ENCODE measurements at regions not wholly inside any gene's neighbourhood (a gene's known extent, or its start where the extent isn't known, plus 50 kb on each side); places are given as distances from the start of the nearest gene placed in this dataset.
"Not testable (repeated sequence)": the region's sequence is repeated elsewhere in the genome, so short reads cannot be mapped to it uniquely, and the experiment has no call there.

- H3K4me3 ChIP-seq (ENCODE audit: low read length): no peak overlapping the region
- DNase-seq (ENCODE audit: low read depth, low spot score): no peak
These were observed 186.0 kb upstream of the OLFM3 start for GRCh38 chr1:102182603-102183260.

DNA sequence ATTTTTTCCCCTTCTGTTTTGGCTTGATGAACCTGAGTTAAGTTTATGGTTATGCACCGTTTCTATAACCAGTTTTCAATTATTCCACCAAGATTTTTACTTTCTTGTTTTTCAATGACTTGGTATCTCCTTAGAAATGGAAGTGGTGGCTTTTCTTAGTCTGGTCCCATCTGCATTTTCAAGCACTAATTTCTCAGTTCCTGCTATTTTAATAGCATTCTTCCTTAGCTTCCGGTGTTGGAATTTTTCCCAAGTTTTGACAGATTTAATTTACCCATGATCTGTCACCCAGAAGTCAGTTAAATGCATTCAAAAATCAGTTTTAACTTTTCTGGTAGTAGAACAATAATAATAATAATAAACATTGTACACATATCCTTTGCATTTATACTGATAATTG lies 184.6 kb upstream of the OLFM3 start:
- DNase-seq (ENCODE audit: low read depth, low spot score): no peak
- H3K4me3 ChIP-seq (ENCODE audit: low read length): no peak overlapping the region

GRCh38 chr1:102178480-102178879 lies 181.8 kb upstream of the OLFM3 start:
- no peak for DNase-seq (ENCODE audit: low read depth, low spot score)
- no peak overlapping the region for H3K4me3 ChIP-seq (ENCODE audit: low read length)

DNA sequence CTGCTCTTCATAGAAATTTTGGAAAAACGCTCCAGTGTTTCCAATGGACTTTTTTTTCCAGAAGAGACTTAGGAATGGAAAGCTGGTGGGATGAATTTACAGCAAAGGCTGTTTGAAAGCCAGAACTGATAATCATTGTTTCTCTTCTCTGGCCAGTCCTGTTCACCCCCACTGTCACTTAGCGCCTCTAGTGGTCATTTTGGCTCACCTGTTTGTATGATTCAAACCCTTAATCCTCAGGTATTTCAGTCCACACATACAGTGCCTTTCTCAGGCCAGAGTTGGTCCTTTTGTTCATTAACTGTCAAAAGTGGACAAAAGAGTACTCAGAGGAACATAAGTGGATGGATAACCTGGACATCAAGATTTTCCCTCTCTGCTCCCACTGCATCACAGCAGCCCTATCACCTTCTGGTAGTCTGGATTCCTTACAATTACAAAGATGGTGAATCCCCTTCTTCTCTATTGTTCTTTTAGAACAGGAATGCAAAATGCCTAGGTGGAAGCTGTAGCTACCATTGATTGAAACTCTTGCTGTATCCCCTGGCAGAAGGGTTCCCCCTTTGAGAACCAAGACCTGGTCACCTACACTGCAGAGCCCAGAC lies 177.6 kb upstream of the OLFM3 start:
- DNase-seq (ENCODE audit: low read depth, low spot score): peak; percentile 6

DNA sequence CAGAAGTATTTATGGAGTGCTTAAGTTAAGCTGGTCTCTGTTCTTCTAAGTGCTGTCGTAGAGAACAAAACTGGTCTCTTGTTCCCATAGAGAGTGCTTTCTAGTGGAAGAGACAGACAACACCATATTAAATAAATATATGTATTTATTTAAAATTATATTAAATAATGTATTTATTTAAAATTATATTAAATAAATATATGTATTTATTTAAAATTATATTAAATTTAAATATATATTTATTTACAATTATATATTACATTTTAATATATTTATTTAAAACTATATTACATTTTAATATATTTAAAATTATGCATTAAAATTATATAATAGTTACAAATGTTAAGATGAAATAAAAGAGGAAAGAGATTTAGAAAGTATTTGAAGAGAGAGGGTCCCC lies 175.5 kb upstream of the OLFM3 start:
- DNase-seq (ENCODE audit: low read depth, low spot score): no peak
- H3K4me3 ChIP-seq (ENCODE audit: low read length): no peak overlapping the region

More for the DNA sequence above, 177.6 kb upstream of the OLFM3 start:
- no peak overlapping the region for H3K4me3 ChIP-seq (ENCODE audit: low read length)

- H3K4me3 ChIP-seq (ENCODE audit: low read length): no peak overlapping the region
- no peak for DNase-seq (ENCODE audit: low read depth, low spot score)
These were observed 167.1 kb upstream of the OLFM3 start for GRCh38 chr1:102163799-102164198.

DNA sequence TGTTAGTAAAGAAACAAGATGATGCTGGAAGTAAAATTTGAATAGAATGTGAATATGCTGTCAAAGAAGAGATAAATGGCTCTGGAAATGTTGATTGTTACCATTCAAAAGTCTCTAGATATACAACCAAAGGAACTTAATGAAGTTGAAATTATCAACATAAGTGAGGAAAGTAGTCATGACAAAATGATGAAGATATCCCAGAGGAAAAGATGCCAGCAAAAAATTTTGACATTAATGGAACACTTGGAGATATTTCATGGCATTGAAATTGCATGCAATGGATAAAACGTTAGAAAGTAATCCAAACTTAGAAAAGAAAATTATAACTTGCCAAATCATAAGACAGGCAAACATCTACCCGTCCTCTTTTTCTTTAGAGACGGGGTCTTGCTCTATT lies 154.5 kb upstream of the OLFM3 start:
- no peak for DNase-seq (ENCODE audit: low read depth, low spot score)
- no peak overlapping the region for H3K4me3 ChIP-seq (ENCODE audit: low read length)

DNA sequence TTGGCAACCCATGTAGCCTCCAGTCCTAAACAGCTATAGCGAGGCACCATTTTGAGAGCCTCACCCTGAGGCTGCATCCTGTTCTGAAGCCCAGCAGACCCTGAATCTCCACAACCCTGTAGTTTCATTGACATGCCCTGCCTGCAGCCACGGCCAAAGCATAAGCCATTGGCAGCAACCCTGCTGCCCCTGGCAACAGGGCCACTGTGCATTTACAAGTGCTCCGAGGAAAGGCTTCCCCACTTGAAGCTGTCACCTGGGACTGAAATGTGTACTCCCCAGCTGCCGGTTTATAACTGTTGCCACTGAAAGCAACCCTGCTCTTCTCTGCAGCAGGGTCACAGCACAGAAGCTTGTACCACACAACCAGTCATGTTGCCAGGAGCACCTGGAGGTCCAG lies 124.2 kb upstream of the OLFM3 start:
- DNase-seq (ENCODE audit: low read depth, low spot score): no peak
- no peak overlapping the region for H3K4me3 ChIP-seq (ENCODE audit: low read length)

GRCh38 chr1:102118150-102118549 lies 121.4 kb upstream of the OLFM3 start:
- no peak overlapping the region for H3K4me3 ChIP-seq (ENCODE audit: low read length)
- no peak for DNase-seq (ENCODE audit: low read depth, low spot score)

DNA sequence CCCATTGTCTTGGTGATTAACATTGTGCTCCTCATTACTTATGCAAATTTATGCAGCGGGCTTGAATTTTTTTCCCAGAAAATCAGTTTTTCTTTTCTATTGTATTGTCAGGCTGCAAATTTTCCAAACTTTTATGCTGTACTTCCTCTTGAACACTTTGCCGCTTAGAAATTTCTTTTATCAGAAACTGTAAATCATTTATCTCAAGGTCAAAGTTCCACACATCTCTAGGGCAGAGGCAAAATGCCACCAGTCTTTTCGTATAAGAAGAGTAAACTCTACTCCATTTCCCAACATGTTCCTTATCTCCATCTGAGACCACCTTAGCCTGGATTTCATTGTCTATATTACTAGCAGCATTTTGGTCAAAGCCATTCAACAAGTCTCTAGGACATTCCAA lies 113.9 kb upstream of the OLFM3 start:
- H3K4me3 ChIP-seq (ENCODE audit: low read length): no peak overlapping the region
- no peak for DNase-seq (ENCODE audit: low read depth, low spot score)

DNA sequence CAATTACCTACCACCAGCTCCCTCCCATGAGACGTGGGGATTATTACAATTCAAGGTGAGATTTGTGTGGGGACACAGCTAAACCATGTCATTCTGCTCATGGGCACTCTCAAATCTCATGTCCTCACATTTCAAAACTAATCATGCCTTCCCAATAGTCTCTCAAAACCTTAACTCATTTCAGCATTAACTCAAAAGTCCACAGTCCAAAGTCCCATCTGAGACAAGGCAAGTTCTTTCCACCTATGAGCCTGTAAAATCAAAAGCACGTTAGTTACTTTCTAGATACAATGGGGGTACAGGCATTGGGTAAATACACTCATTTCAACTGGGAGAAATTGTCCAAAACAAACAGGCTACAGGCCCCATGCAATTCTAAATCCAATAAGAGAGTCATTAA lies 112.8 kb upstream of the OLFM3 start:
- H3K4me3 ChIP-seq (ENCODE audit: low read length): not testable (repeated sequence)

DNA sequence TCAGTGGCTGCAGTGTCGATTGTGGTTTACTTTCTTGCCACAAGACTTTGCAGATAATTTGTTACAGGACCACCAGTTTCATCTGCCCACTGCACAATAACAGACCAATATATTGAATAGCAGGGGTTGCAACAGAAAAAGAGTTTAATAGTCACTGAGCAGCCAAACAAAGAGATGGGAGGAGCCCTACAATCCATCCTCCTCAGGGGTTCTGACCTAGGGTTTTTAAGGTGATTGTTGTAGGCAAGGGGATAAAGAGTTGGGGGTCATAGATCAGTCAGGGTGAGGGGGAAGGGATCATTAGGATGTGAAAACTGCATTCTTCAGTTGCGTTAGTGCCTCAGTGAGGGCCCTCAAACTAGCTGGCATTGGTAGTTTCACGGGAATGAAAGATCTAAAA lies 110.7 kb upstream of the OLFM3 start:
- no peak overlapping the region for H3K4me3 ChIP-seq (ENCODE audit: low read length)
- no peak for DNase-seq (ENCODE audit: low read depth, low spot score)

More for the DNA sequence above, 112.8 kb upstream of the OLFM3 start:
- not testable (repeated sequence) for DNase-seq (ENCODE audit: low read depth, low spot score)

DNA sequence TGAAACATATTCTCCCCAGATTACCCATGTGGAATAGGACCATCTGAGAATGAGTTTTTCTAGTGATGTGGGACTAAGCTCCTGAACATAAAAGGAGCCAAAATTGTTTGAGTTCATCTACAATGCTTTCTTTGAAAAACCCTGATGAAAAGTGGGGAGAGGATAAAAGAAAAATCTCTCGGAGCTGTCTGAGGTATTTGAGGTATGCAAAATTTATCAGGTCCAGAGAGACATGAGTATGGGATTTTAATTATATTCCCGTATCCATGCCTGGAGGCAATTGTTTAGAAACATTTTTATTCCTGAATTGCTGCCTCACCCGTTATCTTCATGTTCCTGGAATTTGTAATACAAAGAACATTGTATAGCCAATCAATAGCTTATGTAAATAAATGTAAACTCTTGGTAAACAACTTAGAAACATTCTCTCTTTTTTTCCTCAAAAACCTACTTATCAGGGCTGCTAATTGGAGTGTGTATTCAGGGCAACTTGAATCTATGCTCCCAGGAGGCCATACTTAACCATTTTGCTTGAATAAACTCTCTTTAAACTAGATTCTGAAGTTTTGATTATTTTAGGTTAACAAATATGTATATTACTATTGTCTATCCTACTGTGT lies 109.3 kb upstream of the OLFM3 start:
- DNase-seq (ENCODE audit: low read depth, low spot score): no peak
- no peak overlapping the region for H3K4me3 ChIP-seq (ENCODE audit: low read length)

DNA sequence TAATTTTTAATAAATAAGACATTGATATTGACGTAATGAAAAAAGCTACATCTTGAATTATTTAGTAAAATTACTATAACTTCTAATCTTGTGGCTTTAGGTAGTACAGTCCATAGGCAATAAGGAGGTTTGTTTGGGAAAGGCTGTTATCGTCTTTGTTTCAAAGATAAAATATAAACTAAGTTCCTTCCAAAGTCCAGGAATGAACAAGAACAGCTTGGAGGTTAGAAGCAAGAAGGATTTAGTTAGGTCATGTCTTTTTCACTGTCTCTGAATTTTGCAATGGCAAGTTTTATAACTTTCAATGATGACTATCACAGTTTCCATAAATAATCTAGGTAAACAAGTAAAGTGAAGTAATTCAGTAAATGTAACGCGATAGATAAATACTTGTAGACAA lies 106.9 kb upstream of the OLFM3 start:
- DNase-seq (ENCODE audit: low read depth, low spot score): no peak
- H3K4me3 ChIP-seq (ENCODE audit: low read length): no peak overlapping the region

DNA sequence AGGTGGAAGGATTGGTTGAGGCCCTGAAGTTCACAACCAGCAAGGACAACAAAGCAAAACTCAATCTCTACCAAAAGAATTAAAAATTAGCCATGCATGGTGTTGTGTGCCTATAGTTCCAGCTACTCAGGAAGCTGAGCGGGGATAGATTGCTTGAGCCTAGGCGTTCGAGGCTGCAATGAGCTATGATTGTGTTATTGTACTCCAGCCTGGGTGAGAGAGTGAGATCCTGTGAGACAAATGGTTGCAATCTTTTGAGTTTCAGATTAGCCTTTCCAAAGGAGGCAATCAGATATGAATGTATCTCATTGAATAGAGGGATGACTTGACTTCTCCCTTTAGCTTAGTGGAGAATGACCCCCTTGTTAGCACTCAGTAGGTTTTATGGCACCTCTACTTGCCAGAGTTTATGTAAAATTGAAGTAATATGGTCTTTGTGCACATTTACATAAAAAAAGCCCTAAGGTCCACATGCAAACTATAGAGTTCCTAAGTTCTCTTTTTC lies 105.6 kb upstream of the OLFM3 start:
- DNase-seq (ENCODE audit: low read depth, low spot score): no peak
- no peak overlapping the region for H3K4me3 ChIP-seq (ENCODE audit: low read length)

GRCh38 chr1:102100666-102101065 lies 103.9 kb upstream of the OLFM3 start:
- no peak overlapping the region for H3K4me3 ChIP-seq (ENCODE audit: low read length)
- no peak for DNase-seq (ENCODE audit: low read depth, low spot score)

GRCh38 chr1:102099916-102100315 lies 103.2 kb upstream of the OLFM3 start:
- H3K4me3 ChIP-seq (ENCODE audit: low read length): no peak overlapping the region
- DNase-seq (ENCODE audit: low read depth, low spot score): no peak

GRCh38 chr1:102098536-102098935 lies 101.8 kb upstream of the OLFM3 start:
- no peak overlapping the region for H3K4me3 ChIP-seq (ENCODE audit: low read length)
- DNase-seq (ENCODE audit: low read depth, low spot score): no peak

DNA sequence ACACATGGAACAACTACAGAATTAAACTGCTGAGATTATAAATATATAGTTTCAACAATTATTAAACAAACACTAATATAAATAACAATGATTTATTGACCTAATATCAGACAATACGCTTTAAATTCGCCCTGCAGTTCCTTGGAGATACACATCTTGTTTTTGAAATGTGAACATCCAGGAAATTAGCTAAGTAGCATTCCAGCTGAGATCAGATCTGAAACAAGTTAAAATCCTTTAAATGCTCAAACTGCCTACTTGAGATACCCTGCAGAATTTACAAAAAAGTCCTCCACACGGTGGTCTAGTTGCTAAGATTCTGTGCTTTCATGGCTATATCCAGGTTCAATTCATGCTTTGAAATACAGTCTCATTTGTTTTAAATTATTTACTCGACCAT lies 101.4 kb upstream of the OLFM3 start:
- H3K4me3 ChIP-seq (ENCODE audit: low read length): no peak overlapping the region

GRCh38 chr1:102097451-102097850 lies 100.7 kb upstream of the OLFM3 start:
- DNase-seq (ENCODE audit: low read depth, low spot score): no peak
- no peak overlapping the region for H3K4me3 ChIP-seq (ENCODE audit: low read length)

More for the DNA sequence above, 101.4 kb upstream of the OLFM3 start:
- no peak for DNase-seq (ENCODE audit: low read depth, low spot score)

GRCh38 chr1:102096162-102096561 lies 99.4 kb upstream of the OLFM3 start:
- DNase-seq (ENCODE audit: low read depth, low spot score): no peak
- H3K4me3 ChIP-seq (ENCODE audit: low read length): no peak overlapping the region
